Pulmonary artery endothelial cell (primary cell): ENCODE measurements at regions not wholly inside any gene's neighbourhood (a gene's known extent, or its start where the extent isn't known, plus 50 kb on each side); places are given as distances from the start of the nearest gene placed in this dataset.

Experiments
- DNase-seq: peaks from one replicate; pipeline ENCODE4 v3.0.0-alpha.2; 2011; ENCODE audit warnings: low read depth, low spot score

GRCh38 chr6:138692058-138692977, 81.3 kb upstream of the CCDC28A start:
- DNase-seq, result no peak

GRCh38 chr6:138692978-138693909, 80.3 kb upstream of the CCDC28A start:
- peak; percentile 52 for DNase-seq

- DNase-seq, result no peak
Measured at GRCh38 chr6:138695193-138695592, 78.4 kb upstream of the CCDC28A start.

GRCh38 chr6:138714493-138714892, 59.1 kb upstream of the CCDC28A start:
- DNase-seq, result no peak

- DNase-seq, result no peak
Measured at GRCh38 chr6:138716013-138716412, 57.6 kb upstream of the CCDC28A start.

GRCh38 chr6:138716971-138717665, 56.5 kb upstream of the CCDC28A start:
- DNase-seq, result no peak

GRCh38 chr6:138719011-138719635, 54.4 kb upstream of the CCDC28A start:
- DNase-seq, result peak; percentile 26

- no peak for DNase-seq
Measured at GRCh38 chr6:138719744-138720143, 53.8 kb upstream of the CCDC28A start.

GRCh38 chr6:138722425-138723371, 50.9 kb upstream of the CCDC28A start:
- DNase-seq, result peak; percentile 11
